ENCODE measurements at regions not wholly inside any gene's neighbourhood (a gene's known extent, or its start where the extent isn't known, plus 50 kb on each side); places are given as distances from the start of the nearest gene placed in this dataset.

DNA sequence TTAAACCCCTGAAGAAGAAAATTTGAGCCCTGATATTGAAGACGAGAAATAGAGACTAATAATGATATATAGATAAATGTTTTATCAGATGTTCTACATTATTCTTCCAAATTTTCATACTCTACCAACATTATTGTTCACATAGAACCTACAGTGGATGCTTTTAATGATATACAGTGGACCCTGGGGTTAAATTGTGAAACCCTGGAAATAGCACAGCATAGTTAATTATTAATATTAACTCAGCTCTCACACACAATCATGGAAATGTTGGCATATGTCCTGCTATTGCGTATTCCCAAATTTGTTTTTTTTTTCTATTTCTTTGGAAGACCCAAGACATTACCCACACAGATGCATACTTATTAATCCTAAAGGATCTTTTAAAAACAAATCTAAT is 579.9 kb downstream of the CCDC85A start:
- no peak for DNase-seq
- CTCF ChIA-PET, result no interaction called here
- intact Hi-C loops (cut with micrococcal nuclease; ENCODE audit: unreplicated experiment), result no loop called here
- Mint-ChIP-seq H3K4me3 (ENCODE audit: unreplicated experiment) (no peak overlapping the region), H3K9me3 (ENCODE audit: unreplicated experiment) (peaks cover 7% of the 10 kb centered on the region), H3K27ac (ENCODE audit: unreplicated experiment) (no peak overlapping the region), H3K27me3 (ENCODE audit: insufficient read depth, unreplicated experiment) (no peaks in the 10 kb centered on the region), H3K4me1 (ENCODE audit: low read depth, unreplicated experiment) (no peaks in the 10 kb centered on the region), H3K36me3 (ENCODE audit: insufficient read depth, unreplicated experiment) (no peaks in the 10 kb centered on the region)
- no peaks in the 10 kb centered on the region for H3K36me3 ChIP-seq (ENCODE audit: control insufficient read depth, insufficient read depth, low read length)
- POLR2A ChIA-PET, result no interaction called here
- TF ChIP-seq, protein P1, sequence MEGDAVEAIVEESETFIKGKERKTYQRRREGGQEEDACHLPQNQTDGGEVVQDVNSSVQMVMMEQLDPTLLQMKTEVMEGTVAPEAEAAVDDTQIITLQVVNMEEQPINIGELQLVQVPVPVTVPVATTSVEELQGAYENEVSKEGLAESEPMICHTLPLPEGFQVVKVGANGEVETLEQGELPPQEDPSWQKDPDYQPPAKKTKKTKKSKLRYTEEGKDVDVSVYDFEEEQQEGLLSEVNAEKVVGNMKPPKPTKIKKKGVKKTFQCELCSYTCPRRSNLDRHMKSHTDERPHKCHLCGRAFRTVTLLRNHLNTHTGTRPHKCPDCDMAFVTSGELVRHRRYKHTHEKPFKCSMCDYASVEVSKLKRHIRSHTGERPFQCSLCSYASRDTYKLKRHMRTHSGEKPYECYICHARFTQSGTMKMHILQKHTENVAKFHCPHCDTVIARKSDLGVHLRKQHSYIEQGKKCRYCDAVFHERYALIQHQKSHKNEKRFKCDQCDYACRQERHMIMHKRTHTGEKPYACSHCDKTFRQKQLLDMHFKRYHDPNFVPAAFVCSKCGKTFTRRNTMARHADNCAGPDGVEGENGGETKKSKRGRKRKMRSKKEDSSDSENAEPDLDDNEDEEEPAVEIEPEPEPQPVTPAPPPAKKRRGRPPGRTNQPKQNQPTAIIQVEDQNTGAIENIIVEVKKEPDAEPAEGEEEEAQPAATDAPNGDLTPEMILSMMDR (IDR thresholded peaks at IDR 0.05; ENCODE audit: insufficient read depth in 1 of 2, low read depth in 1 of 2, low read length in 1 of 2, severe bottlenecking in 1 of 2, unreplicated experiment in 1 of 2), result no peak
- no peaks in the 10 kb centered on the region for H3K4me1 ChIP-seq
- no peaks in the 10 kb centered on the region for H3K27me3 ChIP-seq (replicated peaks; ENCODE audit: control insufficient read depth, insufficient read depth, low read length)
- H3K4me3 ChIP-seq (ENCODE audit: low read depth, low read length), result no peak overlapping the region
- no peaks in the 10 kb centered on the region for H3K9me3 ChIP-seq
- no TSS peak for BruUV-seq (replicated peaks)

GRCh38 chr2:56768973-56769372 is 585.2 kb downstream of the CCDC85A start:
- Histone ChIP-seq H3K4me3 (ENCODE audit: low read depth, low read length) (no peak overlapping the region), H3K27me3 (replicated peaks; ENCODE audit: control insufficient read depth, insufficient read depth, low read length) (no peaks in the 10 kb centered on the region), H3K36me3 (ENCODE audit: control insufficient read depth, insufficient read depth, low read length) (no peaks in the 10 kb centered on the region), H3K9me3 (no peaks in the 10 kb centered on the region), H3K4me1 (no peaks in the 10 kb centered on the region)
- no peaks in the 10 kb centered on the region for H3K4me1 Mint-ChIP-seq (ENCODE audit: low read depth, unreplicated experiment)
- TF ChIP-seq, protein P1 (IDR thresholded peaks at IDR 0.05; ENCODE audit: insufficient read depth in 1 of 2, low read depth in 1 of 2, low read length in 1 of 2, severe bottlenecking in 1 of 2, unreplicated experiment in 1 of 2), result no peak
- H3K36me3 Mint-ChIP-seq (ENCODE audit: insufficient read depth, unreplicated experiment), result no peaks in the 10 kb centered on the region
- no peaks in the 10 kb centered on the region for H3K9me3 Mint-ChIP-seq (ENCODE audit: unreplicated experiment)
- H3K27ac Mint-ChIP-seq (ENCODE audit: unreplicated experiment), result no peak overlapping the region
- no peaks in the 10 kb centered on the region for H3K27me3 Mint-ChIP-seq (ENCODE audit: insufficient read depth, unreplicated experiment)
- CTCF ChIA-PET, result no interaction called here
- no peak overlapping the region for H3K4me3 Mint-ChIP-seq (ENCODE audit: unreplicated experiment)
- intact Hi-C loops (cut with micrococcal nuclease; ENCODE audit: unreplicated experiment), result no loop called here
- no TSS peak for BruUV-seq (replicated peaks)
- POLR2A ChIA-PET, result no interaction called here
- DNase-seq, result no peak

GRCh38 chr2:56770490-56770889 is 586.7 kb downstream of the CCDC85A start:
- no peak for DNase-seq
- H3K27ac Mint-ChIP-seq (ENCODE audit: unreplicated experiment), result no peak overlapping the region
- TF ChIP-seq, protein P1 (IDR thresholded peaks at IDR 0.05; ENCODE audit: insufficient read depth in 1 of 2, low read depth in 1 of 2, low read length in 1 of 2, severe bottlenecking in 1 of 2, unreplicated experiment in 1 of 2), result no peak
- POLR2A ChIA-PET, result no interaction called here
- H3K27me3 Mint-ChIP-seq (ENCODE audit: insufficient read depth, unreplicated experiment), result no peaks in the 10 kb centered on the region
- no peaks in the 10 kb centered on the region for H3K36me3 Mint-ChIP-seq (ENCODE audit: insufficient read depth, unreplicated experiment)
- Histone ChIP-seq H3K4me1 (no peaks in the 10 kb centered on the region), H3K4me3 (ENCODE audit: low read depth, low read length) (no peak overlapping the region), H3K27me3 (replicated peaks; ENCODE audit: control insufficient read depth, insufficient read depth, low read length) (no peaks in the 10 kb centered on the region), H3K9me3 (no peaks in the 10 kb centered on the region), H3K36me3 (ENCODE audit: control insufficient read depth, insufficient read depth, low read length) (no peaks in the 10 kb centered on the region)
- no peaks in the 10 kb centered on the region for H3K9me3 Mint-ChIP-seq (ENCODE audit: unreplicated experiment)
- H3K4me3 Mint-ChIP-seq (ENCODE audit: unreplicated experiment), result no peak overlapping the region
- H3K4me1 Mint-ChIP-seq (ENCODE audit: low read depth, unreplicated experiment), result no peaks in the 10 kb centered on the region
- no TSS peak for BruUV-seq (replicated peaks)
- CTCF ChIA-PET, result no interaction called here
- intact Hi-C loops (cut with micrococcal nuclease; ENCODE audit: unreplicated experiment), result no loop called here

All from Caco-2 (cell line).